Gastrocnemius medialis (tissue), 4 donors: ENCODE measurements at regions not wholly inside any gene's neighbourhood (a gene's known extent, or its start where the extent isn't known, plus 50 kb on each side); places are given as distances from the start of the nearest gene placed in this dataset.

Experiments used
- ATAC-seq, 2 donors: fragments of 150-250 bp; one replicate each; pipeline ENCODE4 v1.9.1; 2016
- DNase-seq, 2 donors: peaks; one replicate each; pipeline ENCODE4 v3.0.0-alpha.2; 2019
- H3K27ac ChIP-seq, 4 donors: fragments of 200-600 bp; sonication (generic); 1 replicate in 1 of 4; 2 replicates in 3 of 4; pipeline ENCODE4 v1.5.1; 2016 to 2018; ENCODE audit warnings: mild to moderate bottlenecking in 2 of 4, moderate library complexity in 1 of 4
- H3K27me3 ChIP-seq, 3 donors: fragments of 200-600 bp; sonication (generic) in 2 of 3; 1 replicate in 1 of 3; 2 replicates in 2 of 3; pipeline versions ENCODE4 v1.5.1 to v1.6.0; 2016 to 2019; ENCODE audit warnings: mild to moderate bottlenecking in 1 of 3, moderate library complexity in 1 of 3
- H3K36me3 ChIP-seq, 2 donors: fragments of 200-600 bp; sonication (generic) in 1 of 2; one replicate each; pipeline ENCODE4 v1.5.1; 2017 to 2018
- H3K4me1 ChIP-seq, 2 donors: fragments of 200-600 bp; sonication (generic) in 1 of 2; one replicate each; pipeline ENCODE4 v1.5.1; 2016 to 2017; ENCODE audit warnings: mild to moderate bottlenecking in 2 of 2
- H3K4me3 ChIP-seq, 4 donors: fragments of 200-600 bp; sonication (generic) in 3 of 4; 1 replicate in 1 of 4; 2 replicates in 3 of 4; pipeline ENCODE4 v1.5.1; 2016 to 2019; ENCODE audit warnings: mild to moderate bottlenecking in 2 of 4
- H3K9me3 ChIP-seq, 3 donors: fragments of 200-600 bp; sonication (generic) in 2 of 3; 1 replicate in 1 of 3; 2 replicates in 2 of 3; pipeline ENCODE4 v1.5.1; 2016 to 2019
- POLR2A ChIP-seq, 2 donors: fragments of 450-650 bp; IDR thresholded peaks; one replicate each; pipeline ENCODE4 v1.6.1; 2017; ENCODE audit warnings: antibody characterized with exemption in 2 of 2, mild to moderate bottlenecking in 2 of 2, moderate library complexity in 2 of 2
- in situ Hi-C, 4 donors: fragments of 200-750 bp; cut with MboI; loops; one replicate each; pipeline versions ENCODE4 v1.15.0 to v1.8.0; 2017; ENCODE audit warnings: low sequenced_read_pairs in 4 of 4
- intact Hi-C: fragments of 100-400 bp; cut with DNase I; formaldehyde crosslinking; loops from one replicate; pipeline ENCODE4 v1.15.1; 2023; ENCODE audit warnings: low total_unique reads
- TF ChIP-seq, protein P1 (sequence below), 5 experiments: fragments of 450-650 bp in 3 of 5; fragments of 200-600 bp in 2 of 5; sonication (generic) in 2 of 5; IDR thresholded peaks in 4 of 5; conservative IDR thresholded peaks in 1 of 5; 1 replicate in 4 of 5; 2 replicates in 1 of 5; pipeline ENCODE4 v1.5.1; 2016 to 2019; ENCODE audit warnings: antibody characterized with exemption in 5 of 5, mild to moderate bottlenecking in 3 of 5, moderate library complexity in 3 of 5

DNA sequence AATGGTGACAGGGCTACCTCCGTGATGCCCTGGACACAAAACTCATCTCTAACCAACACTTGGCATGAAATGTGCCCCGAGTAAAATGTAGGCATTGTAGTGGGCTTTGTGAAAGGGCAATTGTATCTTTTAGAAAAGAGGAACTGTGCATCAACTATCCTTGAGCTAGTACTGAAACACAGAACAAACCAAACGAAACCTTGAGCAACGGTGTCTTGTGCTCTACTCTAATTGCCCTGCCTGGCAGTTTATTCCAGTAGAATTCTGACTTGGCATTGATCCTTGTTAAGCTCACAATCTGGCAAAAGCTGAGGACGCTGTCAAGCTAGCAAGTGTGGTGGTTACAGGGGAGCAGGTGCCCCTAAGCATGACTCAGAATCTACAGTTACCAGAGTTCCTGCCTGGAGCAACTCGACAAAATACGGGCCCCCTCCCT, 707.1 kb upstream of the SPRY2 start:
- intact Hi-C loops (no loop called here), in situ Hi-C loops (no loop called here)
- Histone ChIP-seq H3K9me3 (no peaks in the 10 kb centered on the region), H3K4me1 (no peaks in the 10 kb centered on the region), H3K27ac (no peak overlapping the region), H3K27me3 (no peaks in the 10 kb centered on the region), H3K4me3 (no peak overlapping the region), H3K36me3 (no peaks in the 10 kb centered on the region)
- TF ChIP-seq POLR2A (IDR thresholded peaks at IDR 0.05): no peak
- TF ChIP-seq, protein P1, sequence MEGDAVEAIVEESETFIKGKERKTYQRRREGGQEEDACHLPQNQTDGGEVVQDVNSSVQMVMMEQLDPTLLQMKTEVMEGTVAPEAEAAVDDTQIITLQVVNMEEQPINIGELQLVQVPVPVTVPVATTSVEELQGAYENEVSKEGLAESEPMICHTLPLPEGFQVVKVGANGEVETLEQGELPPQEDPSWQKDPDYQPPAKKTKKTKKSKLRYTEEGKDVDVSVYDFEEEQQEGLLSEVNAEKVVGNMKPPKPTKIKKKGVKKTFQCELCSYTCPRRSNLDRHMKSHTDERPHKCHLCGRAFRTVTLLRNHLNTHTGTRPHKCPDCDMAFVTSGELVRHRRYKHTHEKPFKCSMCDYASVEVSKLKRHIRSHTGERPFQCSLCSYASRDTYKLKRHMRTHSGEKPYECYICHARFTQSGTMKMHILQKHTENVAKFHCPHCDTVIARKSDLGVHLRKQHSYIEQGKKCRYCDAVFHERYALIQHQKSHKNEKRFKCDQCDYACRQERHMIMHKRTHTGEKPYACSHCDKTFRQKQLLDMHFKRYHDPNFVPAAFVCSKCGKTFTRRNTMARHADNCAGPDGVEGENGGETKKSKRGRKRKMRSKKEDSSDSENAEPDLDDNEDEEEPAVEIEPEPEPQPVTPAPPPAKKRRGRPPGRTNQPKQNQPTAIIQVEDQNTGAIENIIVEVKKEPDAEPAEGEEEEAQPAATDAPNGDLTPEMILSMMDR (IDR thresholded peaks at IDR 0.05 in 4 of 5, conservative IDR thresholded peaks at IDR 0.05 in 1 of 5): no peak
- DNase-seq (no peak), ATAC-seq (no peak)

DNA sequence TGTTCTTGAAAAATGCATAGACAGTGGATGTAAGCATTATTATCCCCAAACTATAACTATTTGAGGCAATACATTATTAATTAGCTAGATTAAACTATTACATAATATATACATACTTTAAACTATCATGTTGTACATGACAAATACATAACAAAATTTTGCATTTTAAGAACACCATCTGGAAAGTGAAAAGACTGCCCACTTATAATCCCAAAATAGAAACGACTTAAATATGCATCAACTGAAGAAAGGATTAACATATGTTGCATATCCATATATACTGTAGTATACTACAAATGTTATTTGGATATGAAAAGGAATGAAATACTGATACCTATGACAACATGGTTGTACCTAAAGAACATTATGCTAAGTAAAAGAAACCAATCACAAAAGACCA, 700.8 kb upstream of the SPRY2 start:
- Histone ChIP-seq H3K9me3 (no peaks in the 10 kb centered on the region), H3K27me3 (no peaks in the 10 kb centered on the region), H3K36me3 (no peaks in the 10 kb centered on the region), H3K4me1 (no peaks in the 10 kb centered on the region), H3K4me3 (no peak overlapping the region), H3K27ac (no peak overlapping the region)
- in situ Hi-C loops: no loop called here
- intact Hi-C loops: no loop called here
- no peak for DNase-seq
- TF ChIP-seq, protein P1 (IDR thresholded peaks at IDR 0.05 in 4 of 5, conservative IDR thresholded peaks at IDR 0.05 in 1 of 5): no peak
- no peak for TF ChIP-seq POLR2A (IDR thresholded peaks at IDR 0.05)
- ATAC-seq: no peak

DNA sequence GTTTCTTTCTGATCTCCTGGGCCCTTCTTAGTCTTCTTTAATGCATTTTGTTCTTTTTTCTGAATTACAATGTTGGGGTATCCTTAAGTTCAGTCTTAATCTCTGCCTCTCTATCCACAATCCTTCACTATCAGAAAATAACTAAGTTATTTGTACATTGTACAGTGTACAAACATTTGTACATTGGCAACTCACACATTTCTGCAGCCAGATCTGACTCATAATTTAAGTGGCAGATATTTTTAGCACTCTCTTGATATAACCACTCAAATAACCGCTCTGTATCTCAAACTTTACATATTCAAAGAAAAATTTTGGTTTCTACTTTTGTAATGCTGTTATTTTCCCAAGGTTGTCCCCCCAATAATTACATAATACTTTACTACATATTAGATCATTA, 691.1 kb upstream of the SPRY2 start:
- no peak for ATAC-seq
- H3K4me1 ChIP-seq: no peaks in the 10 kb centered on the region
- H3K36me3 ChIP-seq: no peaks in the 10 kb centered on the region
- TF ChIP-seq POLR2A (IDR thresholded peaks at IDR 0.05): no peak
- TF ChIP-seq, protein P1 (IDR thresholded peaks at IDR 0.05 in 4 of 5, conservative IDR thresholded peaks at IDR 0.05 in 1 of 5): no peak
- intact Hi-C loops (no loop called here), in situ Hi-C loops (no loop called here)
- DNase-seq: no peak
- H3K27ac ChIP-seq: no peak overlapping the region
- H3K4me3 ChIP-seq: no peak overlapping the region
- no peaks in the 10 kb centered on the region for H3K27me3 ChIP-seq
- no peaks in the 10 kb centered on the region for H3K9me3 ChIP-seq

DNA sequence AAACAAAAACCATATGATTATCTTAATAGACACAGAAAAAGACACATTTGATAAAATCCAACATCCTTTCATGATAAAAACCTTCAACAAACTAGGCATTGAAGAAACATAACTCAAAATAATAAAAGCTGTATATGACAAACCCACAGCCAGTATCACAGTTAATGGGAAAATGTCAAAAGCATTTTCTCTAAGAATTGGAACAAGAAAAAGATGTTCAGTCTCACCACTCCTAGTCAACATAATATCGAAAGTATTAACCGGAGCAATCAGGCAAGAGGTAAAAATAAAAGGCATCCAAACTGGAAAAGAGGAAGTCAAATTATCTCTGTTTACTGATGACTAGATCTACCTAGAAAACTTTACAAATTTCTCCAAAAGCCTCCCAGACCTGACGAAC, 684.2 kb upstream of the SPRY2 start:
- H3K4me3 ChIP-seq: no peak overlapping the region
- H3K4me1 ChIP-seq: no peaks in the 10 kb centered on the region
- no peak for TF ChIP-seq POLR2A (IDR thresholded peaks at IDR 0.05)
- TF ChIP-seq, protein P1 (IDR thresholded peaks at IDR 0.05 in 4 of 5, conservative IDR thresholded peaks at IDR 0.05 in 1 of 5): no peak
- H3K27me3 ChIP-seq: no peaks in the 10 kb centered on the region
- intact Hi-C loops (no loop called here), in situ Hi-C loops (no loop called here)
- peaks cover 0 to 5% (median 0%) of the 10 kb centered on the region in 3 donors for H3K9me3 ChIP-seq
- DNase-seq: no peak
- H3K36me3 ChIP-seq: no peaks in the 10 kb centered on the region
- no peak overlapping the region for H3K27ac ChIP-seq
- ATAC-seq: no peak

DNA sequence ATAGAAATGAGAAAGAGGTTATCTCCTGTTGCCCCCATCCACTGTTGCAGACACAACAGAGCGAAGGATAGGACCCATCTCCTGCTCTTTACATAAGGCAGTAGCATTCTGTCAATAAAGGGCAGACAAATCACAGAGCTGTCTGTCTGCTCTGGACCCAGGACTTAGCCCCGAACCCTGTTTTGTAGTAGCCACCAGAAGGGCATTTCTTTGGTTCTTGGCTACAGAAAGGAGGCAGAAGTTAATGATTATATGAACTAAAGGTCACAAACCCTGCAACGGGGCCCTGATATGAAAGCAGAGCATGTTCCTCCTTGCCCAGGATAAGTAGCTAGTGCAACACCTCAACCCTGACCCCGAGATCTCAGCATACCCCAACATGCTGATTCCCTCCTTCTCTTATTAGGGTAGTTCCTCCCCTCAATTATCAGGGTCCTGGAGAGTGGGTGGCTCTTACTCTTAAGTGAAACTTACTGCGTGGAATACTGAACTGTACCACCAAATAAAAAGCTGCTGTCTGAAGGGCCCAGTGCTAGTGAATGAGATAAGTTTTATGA, 680.4 kb upstream of the SPRY2 start:
- ATAC-seq (no peak), DNase-seq (no peak)
- TF ChIP-seq, protein P1 (IDR thresholded peaks at IDR 0.05 in 4 of 5, conservative IDR thresholded peaks at IDR 0.05 in 1 of 5): no peak
- TF ChIP-seq POLR2A (IDR thresholded peaks at IDR 0.05): no peak
- no peaks in the 10 kb centered on the region for H3K36me3 ChIP-seq
- peaks cover 0 to 5% (median 0%) of the 10 kb centered on the region in 3 donors for H3K9me3 ChIP-seq
- no peaks in the 10 kb centered on the region for H3K27me3 ChIP-seq
- intact Hi-C loops (no loop called here), in situ Hi-C loops (loop anchor here in 3 of 4 donors (25.0 kb wide), 1 partner anchor 1334 kb away; no protein-coding TSS in a partner anchor)
- H3K4me3 ChIP-seq: no peak overlapping the region
- H3K4me1 ChIP-seq: no peaks in the 10 kb centered on the region
- no peak overlapping the region for H3K27ac ChIP-seq
